ENCODE measurements at regions not wholly inside any gene's neighbourhood (a gene's known extent, or its start where the extent isn't known, plus 50 kb on each side); places are given as distances from the start of the nearest gene placed in this dataset.

- TF ChIP-seq CTCF (IDR thresholded peaks at IDR 0.05), result no peak
- peaks cover 0 to 4% of the 10 kb centered on the region in 2 donors for H3K9me3 ChIP-seq (replicated peaks in 1 of 2; ENCODE audit: control insufficient read depth in 1 of 2, insufficient read depth in 1 of 2, low read length in 2 of 2)
- WGBS (ENCODE audit: insufficient coverage), result no CpG with 5 or more reads among the region's 3 CpGs
- no peak for DNase-seq
- Mint-ChIP-seq H3K27me3 (ENCODE audit: low read depth in 3 of 3) (peaks cover 0 to 7% (median 3%) of the 10 kb centered on the region in 3 donors), H3K36me3 (no peaks in the 10 kb centered on the region), H3K9me3 (peaks cover 0 to 9% (median 2%) of the 10 kb centered on the region in 7 donors), H3K27ac (no peak overlapping the region), H3K4me1 (no peaks in the 10 kb centered on the region), H3K4me3 (no peak overlapping the region)
- H2AFZ ChIP-seq (ENCODE audit: insufficient read depth, low read depth, low read length, poor library complexity, severe bottlenecking), result no peak overlapping the region
- H3K4me1 ChIP-seq (ENCODE audit: control insufficient read depth in 1 of 2, insufficient read depth in 2 of 2, low read length in 2 of 2), result no peaks in the 10 kb centered on the region
- no peak overlapping the region for H3K27ac ChIP-seq (ENCODE audit: low read depth in 1 of 2, low read length in 2 of 2)
- intact Hi-C loops (cut with micrococcal nuclease), result no loop called here
- no peak overlapping the region for H3K4me3 ChIP-seq (replicated peaks in 1 of 3; ENCODE audit: low read depth in 2 of 3, low read length in 3 of 3)
- no peaks in the 10 kb centered on the region for H3K27me3 ChIP-seq (ENCODE audit: control insufficient read depth in 2 of 2, insufficient read depth in 2 of 2, low read length in 2 of 2)
- no peaks in the 10 kb centered on the region for H4K20me1 ChIP-seq (ENCODE audit: insufficient read depth, low read length)
- no peaks in the 10 kb centered on the region for H3K79me2 ChIP-seq (ENCODE audit: insufficient read depth, low read length)
- no peak overlapping the region for H3K9ac ChIP-seq (ENCODE audit: insufficient read depth, low read length, poor library complexity, severe bottlenecking)
- no peaks in the 10 kb centered on the region for H3K36me3 ChIP-seq (replicated peaks in 1 of 2; ENCODE audit: control insufficient read depth in 1 of 2, insufficient read depth in 2 of 2, low read length in 2 of 2)
- H3K4me2 ChIP-seq (replicated peaks; ENCODE audit: extremely low read depth, low read length, poor library complexity, severe bottlenecking), result no peak overlapping the region
These were observed 105.1 kb upstream of the SEL1L start for GRCh38 chr14:81638656-81639280.

- Histone ChIP-seq H3K79me2 (ENCODE audit: insufficient read depth, low read length) (no peaks in the 10 kb centered on the region), H3K4me2 (replicated peaks; ENCODE audit: extremely low read depth, low read length, poor library complexity, severe bottlenecking) (no peak overlapping the region), H3K4me3 (replicated peaks in 1 of 3; ENCODE audit: low read depth in 2 of 3, low read length in 3 of 3) (no peak overlapping the region), H3K36me3 (replicated peaks in 1 of 2; ENCODE audit: control insufficient read depth in 1 of 2, insufficient read depth in 2 of 2, low read length in 2 of 2) (no peaks in the 10 kb centered on the region), H3K9me3 (replicated peaks in 1 of 2; ENCODE audit: control insufficient read depth in 1 of 2, insufficient read depth in 1 of 2, low read length in 2 of 2) (no peaks in the 10 kb centered on the region), H2AFZ (ENCODE audit: insufficient read depth, low read depth, low read length, poor library complexity, severe bottlenecking) (no peak overlapping the region), H3K4me1 (ENCODE audit: control insufficient read depth in 1 of 2, insufficient read depth in 2 of 2, low read length in 2 of 2) (no peaks in the 10 kb centered on the region), H3K27me3 (ENCODE audit: control insufficient read depth in 2 of 2, insufficient read depth in 2 of 2, low read length in 2 of 2) (no peaks in the 10 kb centered on the region), H4K20me1 (ENCODE audit: insufficient read depth, low read length) (no peaks in the 10 kb centered on the region), H3K9ac (ENCODE audit: insufficient read depth, low read length, poor library complexity, severe bottlenecking) (no peak overlapping the region), H3K27ac (ENCODE audit: low read depth in 1 of 2, low read length in 2 of 2) (no peak overlapping the region)
- no peak for DNase-seq
- 100% methylated on average over 1 of the region's 2 CpGs for WGBS (ENCODE audit: insufficient coverage)
- no peaks in the 10 kb centered on the region for H3K36me3 Mint-ChIP-seq
- peaks cover 0 to 15% (median 9%) of the 10 kb centered on the region in 7 donors for H3K9me3 Mint-ChIP-seq
- H3K4me1 Mint-ChIP-seq, result no peaks in the 10 kb centered on the region
- intact Hi-C loops (cut with micrococcal nuclease), result no loop called here
- no peak overlapping the region for H3K4me3 Mint-ChIP-seq
- no peak for TF ChIP-seq CTCF (IDR thresholded peaks at IDR 0.05)
- peaks cover 0 to 2% (median 0%) of the 10 kb centered on the region in 3 donors for H3K27me3 Mint-ChIP-seq (ENCODE audit: low read depth in 3 of 3)
- no peak overlapping the region for H3K27ac Mint-ChIP-seq
These were observed 120.0 kb upstream of the SEL1L start for GRCh38 chr14:81653626-81654025.

Data from CD14-positive monocyte (primary cell).